HUDEP-2 (cell line): ENCODE measurements at regions not wholly inside any gene's neighbourhood (a gene's known extent, or its start where the extent isn't known, plus 50 kb on each side); places are given as distances from the start of the nearest gene placed in this dataset.
A peak's percentile ranks its signal among the peaks of the same experiment; 100 is the strongest.
"Not testable (repeated sequence)": the region's sequence is repeated elsewhere in the genome, so short reads cannot be mapped to it uniquely, and the experiment has no call there.

Experiments used
- DNase-seq, 76 experiments: peaks; one replicate each; lab custom pipeline; 2025; ENCODE audit not compliant: unreplicated experiment in 76 of 76; lab: John Stamatoyannopoulos, UW

- no peak for DNase-seq
Measured at GRCh38 chr5:164324239-164324638, 818.8 kb downstream of the MAT2B start.

GRCh38 chr5:164326219-164326618 lies 820.8 kb downstream of the MAT2B start:
- DNase-seq = peak in 1 of 76 experiments; percentile 18

- not testable (repeated sequence) for DNase-seq
Measured at GRCh38 chr5:164327166-164327565, 821.7 kb downstream of the MAT2B start.

- no peak for DNase-seq
Measured at GRCh38 chr5:164332349-164333196, 827.2 kb downstream of the MAT2B start.

GRCh38 chr5:164335837-164336236 lies 830.4 kb downstream of the MAT2B start:
- no peak for DNase-seq

GRCh38 chr5:164336276-164336675 lies 830.9 kb downstream of the MAT2B start:
- DNase-seq = no peak

- DNase-seq = no peak
Measured at GRCh38 chr5:164336906-164337305, 831.5 kb downstream of the MAT2B start.

GRCh38 chr5:164341056-164341619 lies 835.7 kb downstream of the MAT2B start:
- DNase-seq = no peak

- DNase-seq = peak in 3 of 76 experiments; percentile 0 to 12 (median 4)
Measured at GRCh38 chr5:164345173-164345849, 839.9 kb downstream of the MAT2B start.

- DNase-seq = peak in 69 of 76 experiments; percentile 6 to 82 (median 50)
Measured at GRCh38 chr5:164345853-164346252, 840.4 kb downstream of the MAT2B start.

- peak in 14 of 76 experiments; percentile 2 to 30 (median 12) for DNase-seq
Measured at GRCh38 chr5:164346785-164347630, 841.6 kb downstream of the MAT2B start.

GRCh38 chr5:164350236-164350635 lies 844.8 kb downstream of the MAT2B start:
- no peak for DNase-seq

GRCh38 chr5:164351245-164351834 lies 845.9 kb downstream of the MAT2B start:
- no peak for DNase-seq

GRCh38 chr5:164352695-164353094 lies 847.3 kb downstream of the MAT2B start:
- no peak for DNase-seq

- DNase-seq = no peak
Measured at GRCh38 chr5:164353155-164353554, 847.7 kb downstream of the MAT2B start.

GRCh38 chr5:164354139-164354751 lies 848.8 kb downstream of the MAT2B start:
- DNase-seq = no peak

GRCh38 chr5:164355267-164355830 lies 849.9 kb downstream of the MAT2B start:
- DNase-seq = peak in 19 of 76 experiments; percentile 2 to 50 (median 25)

GRCh38 chr5:164356790-164357189 lies 851.4 kb downstream of the MAT2B start:
- peak in 2 of 76 experiments; percentile 3 to 15 for DNase-seq

GRCh38 chr5:164357395-164358033 lies 852.1 kb downstream of the MAT2B start:
- peak in 11 of 76 experiments; percentile 3 to 57 (median 35) for DNase-seq
